Stomach (tissue), 8 donors: ENCODE measurements at regions not wholly inside any gene's neighbourhood (a gene's known extent, or its start where the extent isn't known, plus 50 kb on each side); places are given as distances from the start of the nearest gene placed in this dataset.
A peak's percentile ranks its signal among the peaks of the same experiment; 100 is the strongest.

ENCODE experiments used
- DNase-seq, 2 donors: peaks; one replicate each; pipeline versions ENCODE4 v3.0.0 to v3.0.0-alpha.2; 2013 to 2019
- H3K27ac ChIP-seq, 5 donors: fragments of 200-600 bp in 4 of 5; sonication (generic) in 4 of 5; one replicate each; pipeline ENCODE4 v1.5.1; 2013 to 2019; ENCODE audit warnings: mild to moderate bottlenecking in 1 of 5, moderate library complexity in 1 of 5
- H3K27me3 ChIP-seq, 3 donors: fragments of 200-600 bp; sonication (generic); one replicate each; pipeline ENCODE4 v1.5.1; 2017 to 2019; ENCODE audit warnings: mixed run types in 1 of 3
- H3K36me3 ChIP-seq, 4 donors: fragments of 200-600 bp; sonication (generic); 1 replicate in 3 of 4; 2 replicates in 1 of 4; pipeline ENCODE4 v1.5.1; 2016 to 2019
- H3K4me1 ChIP-seq, 4 donors: fragments of 200-600 bp; sonication (generic); one replicate each; pipeline ENCODE4 v1.5.1; 2016 to 2019
- H3K4me3 ChIP-seq, 4 donors: fragments of 200-600 bp; sonication (generic) in 3 of 4; one replicate each; pipeline ENCODE4 v1.5.1; 2016 to 2019; ENCODE audit warnings: mild to moderate bottlenecking in 1 of 4
- H3K9me3 ChIP-seq, 4 donors: fragments of 200-600 bp; sonication (generic); one replicate each; pipeline ENCODE4 v1.5.1; 2016 to 2019
- CTCF ChIP-seq, 7 experiments: fragments of 450-650 bp in 4 of 7; fragments of 200-600 bp in 3 of 7; sonication (generic) in 3 of 7; IDR thresholded peaks; one replicate each; pipeline ENCODE4 v1.5.1; 2016 to 2019; ENCODE audit warnings: antibody characterized with exemption in 7 of 7, control low read depth in 2 of 7, mild to moderate bottlenecking in 1 of 7
- EP300 ChIP-seq: sonication (generic); formaldehyde crosslinking; IDR thresholded peaks from one replicate; pipeline ENCODE4 v1.6.1; 2017; ENCODE audit warnings: antibody characterized with exemption
- POLR2A ChIP-seq, 4 donors: fragments of 450-650 bp; IDR thresholded peaks; one replicate each; pipeline ENCODE4 v1.6.1; 2016; ENCODE audit warnings: antibody characterized with exemption in 4 of 4, control low read depth in 2 of 4, mild to moderate bottlenecking in 1 of 4, moderate library complexity in 1 of 4
- POLR2AphosphoS5 ChIP-seq, 3 donors: sonication (generic); formaldehyde crosslinking; IDR thresholded peaks; one replicate each; pipeline ENCODE4 v1.6.1; 2016; ENCODE audit warnings: antibody characterized with exemption in 3 of 3
- WGBS, 5 donors: extraction: QIAGEN DNeasy Blood & Tissue Kit in 3 of 5; methylation state at CpG; one replicate each; pipeline versions ENCODE4 v1.1.5 to v1.1.7; 2013 to 2018; 5-methylcytosine and 5-hydroxymethylcytosine counted together
- intact Hi-C: fragments of 100-400 bp; cut with DNase I; formaldehyde crosslinking; loops from one replicate; pipeline ENCODE4 v1.15.1; 2023; ENCODE audit warnings: low total_unique reads
- donor health status: healthy with polysubstance abuse.
- donor health status: Bipolar disorder and iron deficiency.
- donor health status: healthy.

- H3K36me3 ChIP-seq = no peaks in the 10 kb centered on the region
- no peaks in the 10 kb centered on the region for H3K9me3 ChIP-seq
- 65 to 82% (median 77%) methylated on average over 6 of the region's 6 CpGs for WGBS, 5 donors
- no peak overlapping the region for H3K27ac ChIP-seq
- no peak for TF ChIP-seq EP300
- no peak for TF ChIP-seq POLR2AphosphoS5 (IDR thresholded peaks at IDR 0.05)
- no peak for TF ChIP-seq POLR2A (IDR thresholded peaks at IDR 0.05)
- TF ChIP-seq CTCF (IDR thresholded peaks at IDR 0.05) = no peak
- no peak overlapping the region for H3K4me3 ChIP-seq
- no peak for DNase-seq
- intact Hi-C loops = no loop called here
- H3K27me3 ChIP-seq = no peaks in the 10 kb centered on the region
- H3K4me1 ChIP-seq = peaks cover 0 to 11% (median 5%) of the 10 kb centered on the region in 4 donors
Observed at GRCh38 chr13:106385654-106386053, 149.8 kb downstream of the EFNB2 start.

- DNase-seq = no peak
- no peak overlapping the region for H3K4me3 ChIP-seq
- no peaks in the 10 kb centered on the region for H3K36me3 ChIP-seq
- intact Hi-C loops = no loop called here
- no peak overlapping the region for H3K27ac ChIP-seq
- TF ChIP-seq POLR2AphosphoS5 (IDR thresholded peaks at IDR 0.05) (no peak), CTCF (IDR thresholded peaks at IDR 0.05) (no peak), EP300 (no peak), POLR2A (IDR thresholded peaks at IDR 0.05) (no peak)
- H3K4me1 ChIP-seq = peaks cover 0 to 15% (median 7%) of the 10 kb centered on the region in 4 donors
- WGBS, 5 donors = 73 to 97% (median 85%) methylated on average over 3 to 4 of the region's 4 CpGs
- H3K27me3 ChIP-seq = no peaks in the 10 kb centered on the region
- H3K9me3 ChIP-seq = no peaks in the 10 kb centered on the region
Observed at GRCh38 chr13:106384516-106384915, 150.9 kb downstream of the EFNB2 start.

- DNase-seq = peak in 1 of 2 donors; percentile 36
Observed at GRCh38 chr13:106383791-106384190, 151.7 kb downstream of the EFNB2 start.

GRCh38 chr13:106382534-106382933 is 152.9 kb downstream of the EFNB2 start:
- no peaks in the 10 kb centered on the region for H3K36me3 ChIP-seq
- no peaks in the 10 kb centered on the region for H3K9me3 ChIP-seq
- no peaks in the 10 kb centered on the region for H3K27me3 ChIP-seq
- H3K4me1 ChIP-seq = peaks cover 0 to 15% (median 7%) of the 10 kb centered on the region in 4 donors
- WGBS, 5 donors = 73 to 86% (median 81%) methylated on average over 5 of the region's 5 CpGs
- intact Hi-C loops = no loop called here
- TF ChIP-seq EP300 (no peak), POLR2AphosphoS5 (IDR thresholded peaks at IDR 0.05) (no peak), POLR2A (IDR thresholded peaks at IDR 0.05) (no peak)
- no peak overlapping the region for H3K4me3 ChIP-seq
- no peak for DNase-seq
- H3K27ac ChIP-seq = no peak overlapping the region

More at GRCh38 chr13:106383791-106384190, 151.7 kb downstream of the EFNB2 start:
- Histone ChIP-seq H3K36me3 (no peaks in the 10 kb centered on the region), H3K4me3 (no peak overlapping the region), H3K4me1 (peaks cover 0 to 15% (median 7%) of the 10 kb centered on the region in 4 donors), H3K27ac (no peak overlapping the region), H3K27me3 (no peaks in the 10 kb centered on the region), H3K9me3 (no peaks in the 10 kb centered on the region)
- WGBS, 5 donors = 92 to 100% (median 96%) methylated on average over 1 of the region's 1 CpG
- intact Hi-C loops = no loop called here
- TF ChIP-seq CTCF (IDR thresholded peaks at IDR 0.05) = no peak
- no peak for TF ChIP-seq POLR2A (IDR thresholded peaks at IDR 0.05)
- no peak for TF ChIP-seq EP300
- TF ChIP-seq POLR2AphosphoS5 (IDR thresholded peaks at IDR 0.05) = no peak

- H3K27me3 ChIP-seq = no peaks in the 10 kb centered on the region
- H3K4me3 ChIP-seq = no peak overlapping the region
- H3K27ac ChIP-seq = peak overlapping the region in 1 of 5 donors; percentile 32
- peak; percentile 50 to 88 for DNase-seq
- intact Hi-C loops = no loop called here
- H3K36me3 ChIP-seq = no peaks in the 10 kb centered on the region
- H3K9me3 ChIP-seq = no peaks in the 10 kb centered on the region
- TF ChIP-seq POLR2AphosphoS5 (IDR thresholded peaks at IDR 0.05) (peak in 1 of 3 donors; percentile 63), EP300 (no peak)
- peaks cover 0 to 23% (median 7%) of the 10 kb centered on the region in 4 donors for H3K4me1 ChIP-seq
- 32 to 47% (median 43%) methylated on average over 4 of the region's 4 CpGs for WGBS, 5 donors
Observed at GRCh38 chr13:106381091-106381490, 154.4 kb downstream of the EFNB2 start.
